Astrocyte (in vitro differentiated cells and primary cell): ENCODE measurements at regions not wholly inside any gene's neighbourhood (a gene's known extent, or its start where the extent isn't known, plus 50 kb on each side); places are given as distances from the start of the nearest gene placed in this dataset.

Source experiments
- DNase-seq: peaks from one replicate; pipeline ENCODE4 v3.0.0-alpha.2; 2010; ENCODE audit warnings: low read depth
- FAIRE-seq: peaks from 2 replicates; lab custom pipeline; 2011; peaks lifted over from hg19 to GRCh38; lab: Jason Lieb, UNC
- H2AFZ ChIP-seq: 2 replicates; pipeline ENCODE4 v1.6.0; 2012; ENCODE audit warnings: low read depth, low read length, inconsistent platforms
- H3K27ac ChIP-seq: 2 replicates; pipeline ENCODE4 v1.5.1; 2011; ENCODE audit warnings: low read depth, low read length, inconsistent platforms
- H3K27me3 ChIP-seq: 2 replicates; pipeline ENCODE4 v1.6.0; 2011; ENCODE audit warnings: low read length, inconsistent platforms; ENCODE audit not compliant: insufficient read depth
- H3K36me3 ChIP-seq: 2 replicates; pipeline ENCODE4 v1.5.1; 2011; ENCODE audit warnings: low read length, inconsistent platforms; ENCODE audit not compliant: insufficient read depth
- H3K4me1 ChIP-seq: 2 replicates; pipeline ENCODE4 v1.5.1; 2011; ENCODE audit warnings: low read length, inconsistent platforms; ENCODE audit not compliant: insufficient read depth
- H3K4me2 ChIP-seq: 2 replicates; pipeline ENCODE4 v1.6.0; 2012; ENCODE audit warnings: low read length, inconsistent platforms
- H3K4me3 ChIP-seq: 2 replicates; pipeline ENCODE4 v1.5.1; 2011; ENCODE audit warnings: low read depth, mild to moderate bottlenecking, low read length, inconsistent platforms; ENCODE audit not compliant: insufficient read depth
- H3K79me2 ChIP-seq: 2 replicates; pipeline ENCODE4 v1.6.0; 2012; ENCODE audit warnings: mild to moderate bottlenecking, low read length, inconsistent platforms; ENCODE audit not compliant: insufficient read depth
- H3K9ac ChIP-seq: 2 replicates; pipeline ENCODE4 v1.6.0; 2012; ENCODE audit warnings: mild to moderate bottlenecking, low read length, inconsistent platforms
- H3K9me3 ChIP-seq: 2 replicates; pipeline ENCODE4 v1.5.1; 2012; ENCODE audit warnings: low read depth, mild to moderate bottlenecking, low read length, inconsistent platforms; ENCODE audit not compliant: insufficient read depth
- H4K20me1 ChIP-seq: 2 replicates; pipeline ENCODE4 v1.6.0; 2012; ENCODE audit warnings: low read length, inconsistent platforms; ENCODE audit not compliant: insufficient read depth
- H3K27ac Mint-ChIP-seq: one replicate; pipeline ENCODE4 v1.8.0; 2021; ENCODE audit warnings: mild to moderate bottlenecking, mixed read lengths; ENCODE audit not compliant: unreplicated experiment
- H3K27me3 Mint-ChIP-seq: one replicate; pipeline ENCODE4 v1.8.0; 2021; ENCODE audit warnings: low read depth, mixed read lengths; ENCODE audit not compliant: unreplicated experiment
- H3K36me3 Mint-ChIP-seq: one replicate; pipeline ENCODE4 v1.8.0; 2021; ENCODE audit warnings: low read depth, mixed read lengths; ENCODE audit not compliant: unreplicated experiment
- H3K4me1 Mint-ChIP-seq: one replicate; pipeline ENCODE4 v1.8.0; 2021; ENCODE audit warnings: low read depth, mixed read lengths; ENCODE audit not compliant: unreplicated experiment
- H3K4me3 Mint-ChIP-seq: one replicate; pipeline ENCODE4 v1.8.0; 2021; ENCODE audit warnings: mild to moderate bottlenecking, moderate library complexity, mixed read lengths; ENCODE audit not compliant: unreplicated experiment
- H3K9me3 Mint-ChIP-seq: one replicate; pipeline ENCODE4 v1.8.0; 2021; ENCODE audit warnings: mild to moderate bottlenecking, mixed read lengths; ENCODE audit not compliant: unreplicated experiment
- CTCF ChIP-seq: IDR thresholded peaks from 2 replicates; pipeline ENCODE4 v1.5.1; 2011; ENCODE audit warnings: low read depth, mild to moderate bottlenecking, inconsistent platforms, low read length, moderate library complexity; ENCODE audit not compliant: insufficient read depth
- EZH2 ChIP-seq: IDR thresholded peaks from 2 replicates; pipeline ENCODE4 v1.6.1; 2012; ENCODE audit warnings: mild to moderate bottlenecking, low read length, inconsistent platforms; ENCODE audit not compliant: insufficient read depth

DNA sequence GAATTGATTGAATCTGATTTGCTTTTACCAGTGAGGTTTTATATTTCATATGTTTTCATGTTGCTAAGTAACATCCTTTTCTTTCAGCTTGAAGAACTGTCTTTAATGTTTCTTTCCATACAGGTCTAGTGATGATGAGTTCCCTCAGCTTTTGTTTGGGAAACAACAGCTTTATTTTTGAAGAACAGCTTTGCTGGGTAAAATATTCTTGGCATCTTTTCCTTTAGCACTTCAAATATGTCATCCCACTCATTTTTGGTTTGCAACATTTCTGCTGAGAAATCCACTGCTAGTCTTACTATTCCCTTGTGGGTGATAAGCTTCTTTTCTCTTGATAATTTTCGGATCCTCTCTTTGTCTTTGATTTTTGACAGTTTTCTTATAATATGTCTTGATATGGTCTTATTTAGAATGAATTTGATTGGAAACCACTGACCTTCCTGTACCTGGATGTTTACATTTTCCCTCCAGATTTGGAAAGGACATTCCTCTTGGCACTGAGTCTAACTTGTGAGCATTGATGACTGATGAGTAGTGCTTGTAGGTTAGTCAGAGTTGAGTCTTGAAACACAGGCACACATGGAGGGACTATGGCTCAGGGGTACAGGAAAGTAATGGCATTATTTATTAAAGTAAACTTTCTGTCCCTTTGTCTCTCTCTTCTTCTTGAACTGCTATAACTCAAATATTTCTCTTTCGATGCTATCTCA lies 220.3 kb downstream of the SPATA31D1 start:
- no peaks in the 10 kb centered on the region for H3K36me3 Mint-ChIP-seq
- H3K27me3 Mint-ChIP-seq: no peaks in the 10 kb centered on the region
- no peak overlapping the region for H3K27ac Mint-ChIP-seq
- DNase-seq (no peak), FAIRE-seq (no peak)
- peaks cover 2% of the 10 kb centered on the region for H3K9me3 Mint-ChIP-seq
- no peaks in the 10 kb centered on the region for H4K20me1 ChIP-seq
- no peak overlapping the region for H3K4me3 Mint-ChIP-seq
- no peak overlapping the region for H3K27ac ChIP-seq
- H3K4me3 ChIP-seq: no peak overlapping the region
- H3K79me2 ChIP-seq: no peaks in the 10 kb centered on the region
- no peak overlapping the region for H2AFZ ChIP-seq
- TF ChIP-seq EZH2: no peak
- no peak for TF ChIP-seq CTCF
- H3K4me1 Mint-ChIP-seq: no peaks in the 10 kb centered on the region
- no peaks in the 10 kb centered on the region for H3K4me1 ChIP-seq
- H3K27me3 ChIP-seq: no peaks in the 10 kb centered on the region
- no peaks in the 10 kb centered on the region for H3K9me3 ChIP-seq
- H3K4me2 ChIP-seq: no peak overlapping the region
- no peaks in the 10 kb centered on the region for H3K36me3 ChIP-seq
- no peak overlapping the region for H3K9ac ChIP-seq

DNA sequence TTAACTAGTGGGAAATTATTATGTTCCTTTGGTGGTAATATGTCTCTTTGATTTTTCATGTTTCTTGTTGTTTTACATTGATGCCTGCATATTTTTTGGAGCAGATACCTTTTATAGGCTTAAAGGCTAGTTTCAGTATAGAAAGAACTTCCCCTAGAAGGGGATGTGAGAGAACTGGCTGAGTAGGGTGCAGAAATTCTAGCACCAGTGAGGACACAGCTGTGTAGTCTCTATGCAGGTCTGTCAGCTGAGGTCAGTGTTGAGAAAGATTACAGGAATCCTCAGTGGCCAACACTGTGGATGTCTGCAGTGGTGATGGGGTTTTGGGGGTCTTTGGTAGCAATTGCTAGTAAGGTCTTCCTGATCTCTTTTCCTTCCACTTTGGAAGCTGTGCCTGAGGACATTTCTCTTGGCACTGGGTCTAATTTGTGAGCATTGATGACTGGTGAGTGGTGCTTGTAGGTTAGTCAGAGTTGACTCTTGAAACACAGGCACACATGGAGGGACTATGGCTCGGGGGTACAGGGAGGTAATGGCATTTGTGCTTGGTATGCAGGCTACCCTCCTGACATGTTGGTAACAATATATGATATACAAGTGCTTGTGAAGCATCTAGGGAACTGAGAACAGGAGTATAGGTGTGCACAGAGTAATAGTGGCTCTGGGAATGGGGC lies 221.4 kb downstream of the SPATA31D1 start:
- no peaks in the 10 kb centered on the region for H3K27me3 ChIP-seq
- H3K4me3 Mint-ChIP-seq: no peak overlapping the region

More for the DNA sequence above, 221.4 kb downstream of the SPATA31D1 start:
- Histone ChIP-seq H2AFZ (no peak overlapping the region), H3K9me3 (no peaks in the 10 kb centered on the region), H3K4me2 (no peak overlapping the region), H3K27ac (no peak overlapping the region), H4K20me1 (no peaks in the 10 kb centered on the region), H3K79me2 (no peaks in the 10 kb centered on the region), H3K4me1 (no peaks in the 10 kb centered on the region), H3K36me3 (no peaks in the 10 kb centered on the region), H3K9ac (no peak overlapping the region), H3K4me3 (no peak overlapping the region)
- DNase-seq (no peak), FAIRE-seq (no peak)
- H3K9me3 Mint-ChIP-seq: peaks cover 2% of the 10 kb centered on the region
- H3K4me1 Mint-ChIP-seq: no peaks in the 10 kb centered on the region
- H3K27me3 Mint-ChIP-seq: no peaks in the 10 kb centered on the region
- no peaks in the 10 kb centered on the region for H3K36me3 Mint-ChIP-seq
- no peak overlapping the region for H3K27ac Mint-ChIP-seq
- TF ChIP-seq EZH2 (no peak), CTCF (no peak)
